OCI-LY7 (cell line): ENCODE measurements at regions not wholly inside any gene's neighbourhood (a gene's known extent, or its start where the extent isn't known, plus 50 kb on each side); places are given as distances from the start of the nearest gene placed in this dataset.

Experiments used
- BruUV-seq: library from RNA; stranded (reverse); fragments of 400-500 nt; replicated peaks from 2 replicates; lab custom pipeline; 2021; lab: Mats Ljungman, UMichigan
- CTCF ChIA-PET: fragments of 300-600 bp; sonication (Branson Sonifier 250); formaldehyde crosslinking; loops from one replicate; lab custom pipeline; 2022; ENCODE audit warnings: antibody characterized with exemption; ENCODE audit not compliant: unreplicated experiment; lab: Charles Lee
- POLR2A ChIA-PET: fragments of 300-600 bp; sonication (Branson Sonifier 250); formaldehyde crosslinking; loops from one replicate; lab custom pipeline; 2022; ENCODE audit warnings: antibody characterized with exemption; lab: Charles Lee
- DNase-seq: peaks from one replicate; pipeline ENCODE4 v3.0.0-alpha.2; 2015; ENCODE audit warnings: low spot score
- H2AFZ ChIP-seq: fragments of 200-600 bp; sonication (generic), shearing (Covaris generic); 2 replicates; pipeline ENCODE4 v1.6.1; 2014; ENCODE audit warnings: mild to moderate bottlenecking, antibody characterized with exemption, low read length, moderate library complexity
- H3K27ac ChIP-seq: fragments of 200-600 bp; sonication (generic); 2 replicates; pipeline ENCODE4 v1.5.1; 2014; ENCODE audit warnings: mixed run types, low read depth, mild to moderate bottlenecking, moderate library complexity, low read length, inconsistent platforms; ENCODE audit not compliant: poor library complexity, severe bottlenecking
- H3K36me3 ChIP-seq: fragments of 200-600 bp; sonication (generic); 2 replicates; pipeline ENCODE4 v1.6.1; 2014; ENCODE audit warnings: mild to moderate bottlenecking, antibody characterized with exemption, low read length, moderate library complexity, mixed read lengths; ENCODE audit not compliant: insufficient read depth
- H3K4me1 ChIP-seq: fragments of 200-600 bp; sonication (generic); 2 replicates; pipeline ENCODE4 v1.5.1; 2014; ENCODE audit warnings: mild to moderate bottlenecking, low read length; ENCODE audit not compliant: insufficient read depth, poor library complexity, severe bottlenecking
- H3K4me2 ChIP-seq: fragments of 200-600 bp; sonication (generic); 2 replicates; pipeline ENCODE4 v1.6.1; 2014; ENCODE audit warnings: mild to moderate bottlenecking, low read length
- H3K4me3 ChIP-seq: fragments of 200-600 bp; sonication (generic); 2 replicates; pipeline ENCODE4 v1.5.1; 2014; ENCODE audit warnings: mild to moderate bottlenecking, low read depth, low read length; ENCODE audit not compliant: poor library complexity, severe bottlenecking
- H3K79me2 ChIP-seq: fragments of 200-600 bp; sonication (generic); 2 replicates; pipeline ENCODE4 v1.6.1; 2016; ENCODE audit warnings: low read depth, mild to moderate bottlenecking, low read length, moderate library complexity, mixed read lengths; ENCODE audit not compliant: insufficient read depth
- H3K9me2 ChIP-seq: fragments of 200-600 bp; sonication (generic); 2 replicates; pipeline ENCODE4 v1.6.1; 2016; ENCODE audit warnings: mild to moderate bottlenecking, low read length, mixed read lengths; ENCODE audit not compliant: insufficient read depth
- H3K9me3 ChIP-seq: fragments of 200-600 bp; sonication (generic); 2 replicates; pipeline ENCODE4 v1.6.1; 2014; ENCODE audit warnings: mild to moderate bottlenecking, mixed run types, low read length, mixed read lengths
- H4K20me1 ChIP-seq: fragments of 200-600 bp; sonication (generic); 2 replicates; pipeline ENCODE4 v1.6.1; 2014; ENCODE audit warnings: mild to moderate bottlenecking, antibody characterized with exemption, low read length, moderate library complexity, mixed read lengths; ENCODE audit not compliant: insufficient read depth
- CTCF ChIP-seq: fragments of 200-600 bp; sonication (generic); conservative IDR thresholded peaks from 2 replicates; pipeline ENCODE4 v1.5.1; 2014; ENCODE audit warnings: mild to moderate bottlenecking, antibody characterized with exemption, low read length, moderate library complexity, mixed read lengths
- EZH2phosphoT487 ChIP-seq: fragments of 200-600 bp; sonication (generic); IDR thresholded peaks from 2 replicates; pipeline ENCODE4 v1.6.1; 2018; ENCODE audit warnings: low read depth, borderline replicate concordance, mild to moderate bottlenecking, mixed run types, antibody characterized with exemption, low read length, moderate library complexity, mixed read lengths
- intact Hi-C: fragments of 100-400 bp; cut with micrococcal nuclease; formaldehyde crosslinking; loops from one replicate; pipeline ENCODE4 v1.10.0; 2022; ENCODE audit not compliant: unreplicated experiment

- Histone ChIP-seq H3K27ac (no peak overlapping the region), H3K4me1 (no peaks in the 10 kb centered on the region), H3K9me3 (no peaks in the 10 kb centered on the region), H2AFZ (no peak overlapping the region), H3K79me2 (no peaks in the 10 kb centered on the region), H3K9me2 (no peaks in the 10 kb centered on the region), H3K4me3 (no peak overlapping the region), H3K4me2 (no peak overlapping the region), H3K36me3 (no peaks in the 10 kb centered on the region), H4K20me1 (no peaks in the 10 kb centered on the region)
- TF ChIP-seq EZH2phosphoT487 = no peak
- ChIA-PET POLR2A (no interaction called here), CTCF (no interaction called here)
- no TSS peak for BruUV-seq
- DNase-seq = no peak
- intact Hi-C loops = no loop called here
Observed at GRCh38 chr9:25224309-25224708, 453.9 kb downstream of the TUSC1 start.

GRCh38 chr9:25212361-25212760 lies 465.9 kb downstream of the TUSC1 start:
- no peaks in the 10 kb centered on the region for H3K9me3 ChIP-seq
- H3K79me2 ChIP-seq = no peaks in the 10 kb centered on the region
- CTCF ChIA-PET = no interaction called here
- intact Hi-C loops = no loop called here
- no peak for DNase-seq
- H3K4me3 ChIP-seq = no peak overlapping the region
- H2AFZ ChIP-seq = no peak overlapping the region
- H3K36me3 ChIP-seq = no peaks in the 10 kb centered on the region
- no peak overlapping the region for H3K27ac ChIP-seq
- POLR2A ChIA-PET = interaction anchor here (0.6 kb wide), 1 partner anchor 405 kb away, joined by 4 read pairs; no protein-coding TSS in a partner anchor
- H3K9me2 ChIP-seq = no peaks in the 10 kb centered on the region
- H4K20me1 ChIP-seq = no peaks in the 10 kb centered on the region
- TF ChIP-seq EZH2phosphoT487 (no peak), CTCF (no peak)
- H3K4me2 ChIP-seq = no peak overlapping the region
- no TSS peak for BruUV-seq
- no peaks in the 10 kb centered on the region for H3K4me1 ChIP-seq

- Histone ChIP-seq H3K79me2 (no peaks in the 10 kb centered on the region), H3K36me3 (no peaks in the 10 kb centered on the region), H3K4me1 (no peaks in the 10 kb centered on the region), H4K20me1 (no peaks in the 10 kb centered on the region), H3K4me3 (no peak overlapping the region), H3K9me2 (no peaks in the 10 kb centered on the region), H3K27ac (no peak overlapping the region), H2AFZ (no peak overlapping the region), H3K4me2 (no peak overlapping the region), H3K9me3 (no peaks in the 10 kb centered on the region)
- no peak for TF ChIP-seq EZH2phosphoT487
- no peak for TF ChIP-seq CTCF
- CTCF ChIA-PET = no interaction called here
- DNase-seq = no peak
- BruUV-seq = no TSS peak
- intact Hi-C loops = no loop called here
- POLR2A ChIA-PET = interaction anchor here (0.6 kb wide), 2 partner anchors 326 to 813 kb away, joined by 3 to 4 read pairs; no protein-coding TSS in a partner anchor
Observed at GRCh38 chr9:25207402-25208195, 470.6 kb downstream of the TUSC1 start.
